SK-N-SH treated with all-trans-retinoic acid at 6 μM for 48 hours (cell line): ENCODE measurements at regions not wholly inside any gene's neighbourhood (a gene's known extent, or its start where the extent isn't known, plus 50 kb on each side); places are given as distances from the start of the nearest gene placed in this dataset.

Source experiments
- GLIS3 ChIP-seq: fragments of 250-450 bp; sonication (Bioruptor Pico); IDR thresholded peaks from 2 replicates; pipeline ENCODE4 v1.5.0; 2020; ENCODE audit warnings: mild to moderate bottlenecking, moderate library complexity
- OSR1 ChIP-seq: fragments of 250-450 bp; sonication (Bioruptor Pico); IDR thresholded peaks from 2 replicates; pipeline ENCODE4 v1.8.0; 2022; ENCODE audit warnings: moderate library complexity, mild to moderate bottlenecking, inconsistent platforms
- RARB ChIP-seq: fragments of 250-450 bp; sonication (Bioruptor Pico); IDR thresholded peaks from 2 replicates; pipeline ENCODE4 v1.8.0; 2021; ENCODE audit warnings: mild to moderate bottlenecking, moderate library complexity
- SNAI2 ChIP-seq: fragments of 250-450 bp; sonication (Bioruptor Pico); IDR thresholded peaks from 2 replicates; pipeline ENCODE4 v1.5.0; 2020; ENCODE audit warnings: mild to moderate bottlenecking, moderate library complexity
- TCF4 ChIP-seq: fragments of 250-450 bp; sonication (Bioruptor Pico); IDR thresholded peaks from 2 replicates; pipeline ENCODE4 v1.8.0; 2021; ENCODE audit warnings: mild to moderate bottlenecking, moderate library complexity, borderline replicate concordance
- TOX ChIP-seq: fragments of 250-450 bp; sonication (Bioruptor Pico); IDR thresholded peaks from 2 replicates; pipeline ENCODE4 v1.8.0; 2021; ENCODE audit warnings: mild to moderate bottlenecking, moderate library complexity, borderline replicate concordance
- ZC3H10 ChIP-seq: fragments of 250-450 bp; sonication (Bioruptor Pico); IDR thresholded peaks from 2 replicates; pipeline ENCODE4 v1.5.1; 2021; ENCODE audit warnings: mild to moderate bottlenecking, moderate library complexity
- ZFP3 ChIP-seq: fragments of 250-450 bp; sonication (Bioruptor Pico); IDR thresholded peaks from 2 replicates; pipeline ENCODE4 v1.5.0; 2020; ENCODE audit warnings: mild to moderate bottlenecking, moderate library complexity
- ZFP30 ChIP-seq: fragments of 450-650 bp; formaldehyde crosslinking; IDR thresholded peaks from 2 replicates; pipeline ENCODE4 v1.5.0; 2022; ENCODE audit warnings: mild to moderate bottlenecking, moderate library complexity
- ZNF70 ChIP-seq: fragments of 450-650 bp; formaldehyde crosslinking; IDR thresholded peaks from 2 replicates; pipeline ENCODE4 v1.5.0; 2020; ENCODE audit warnings: mild to moderate bottlenecking, moderate library complexity
- TF ChIP-seq, protein P1 (sequence below): fragments of 250-450 bp; sonication (Bioruptor Pico); IDR thresholded peaks from 2 replicates; pipeline ENCODE4 v1.8.0; 2021; ENCODE audit warnings: low read depth, mild to moderate bottlenecking, moderate library complexity, borderline replicate concordance
- TF ChIP-seq, protein P2 (sequence below): fragments of 250-450 bp; sonication (Bioruptor Pico); IDR thresholded peaks from 2 replicates; pipeline ENCODE4 v1.5.1; 2021; ENCODE audit warnings: mild to moderate bottlenecking, moderate library complexity
- TF ChIP-seq, protein P3 (sequence below): fragments of 250-450 bp; sonication (Bioruptor Pico); IDR thresholded peaks from 2 replicates; pipeline ENCODE4 v1.8.0; 2020; ENCODE audit warnings: mild to moderate bottlenecking, moderate library complexity, borderline replicate concordance

DNA sequence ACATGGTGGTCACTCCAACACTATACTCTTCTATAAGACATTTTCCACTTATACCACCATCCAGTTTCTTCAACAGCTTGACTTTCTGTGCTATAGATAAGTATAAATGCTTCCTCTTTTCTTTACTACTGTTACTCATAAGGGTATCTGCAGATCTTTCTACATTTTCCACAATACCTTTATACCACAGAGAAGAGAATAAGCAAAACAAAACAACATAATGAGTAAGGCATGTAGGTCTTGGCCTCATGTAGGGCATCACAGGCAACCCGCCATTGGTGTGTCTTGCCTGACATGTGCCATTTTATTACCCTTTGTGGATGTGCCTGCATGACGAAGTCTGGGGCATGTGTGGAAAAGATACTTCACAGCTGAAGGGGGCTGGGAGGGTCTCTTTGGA, 265.3 kb upstream of the STARD13 start:
- TF ChIP-seq, protein P1, sequence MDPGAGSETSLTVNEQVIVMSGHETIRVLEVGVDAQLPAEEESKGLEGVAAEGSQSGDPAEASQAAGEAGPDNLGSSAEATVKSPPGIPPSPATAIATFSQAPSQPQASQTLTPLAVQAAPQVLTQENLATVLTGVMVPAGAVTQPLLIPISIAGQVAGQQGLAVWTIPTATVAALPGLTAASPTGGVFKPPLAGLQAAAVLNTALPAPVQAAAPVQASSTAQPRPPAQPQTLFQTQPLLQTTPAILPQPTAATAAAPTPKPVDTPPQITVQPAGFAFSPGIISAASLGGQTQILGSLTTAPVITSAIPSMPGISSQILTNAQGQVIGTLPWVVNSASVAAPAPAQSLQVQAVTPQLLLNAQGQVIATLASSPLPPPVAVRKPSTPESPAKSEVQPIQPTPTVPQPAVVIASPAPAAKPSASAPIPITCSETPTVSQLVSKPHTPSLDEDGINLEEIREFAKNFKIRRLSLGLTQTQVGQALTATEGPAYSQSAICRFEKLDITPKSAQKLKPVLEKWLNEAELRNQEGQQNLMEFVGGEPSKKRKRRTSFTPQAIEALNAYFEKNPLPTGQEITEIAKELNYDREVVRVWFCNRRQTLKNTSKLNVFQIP: no peak
- no peak for TF ChIP-seq ZNF70 (CRISPR knock-in tag)
- TF ChIP-seq RARB (CRISPR knock-in tag): no peak
- TF ChIP-seq GLIS3 (CRISPR knock-in tag): no peak
- TF ChIP-seq SNAI2 (CRISPR knock-in tag): no peak
- TF ChIP-seq, protein P2, sequence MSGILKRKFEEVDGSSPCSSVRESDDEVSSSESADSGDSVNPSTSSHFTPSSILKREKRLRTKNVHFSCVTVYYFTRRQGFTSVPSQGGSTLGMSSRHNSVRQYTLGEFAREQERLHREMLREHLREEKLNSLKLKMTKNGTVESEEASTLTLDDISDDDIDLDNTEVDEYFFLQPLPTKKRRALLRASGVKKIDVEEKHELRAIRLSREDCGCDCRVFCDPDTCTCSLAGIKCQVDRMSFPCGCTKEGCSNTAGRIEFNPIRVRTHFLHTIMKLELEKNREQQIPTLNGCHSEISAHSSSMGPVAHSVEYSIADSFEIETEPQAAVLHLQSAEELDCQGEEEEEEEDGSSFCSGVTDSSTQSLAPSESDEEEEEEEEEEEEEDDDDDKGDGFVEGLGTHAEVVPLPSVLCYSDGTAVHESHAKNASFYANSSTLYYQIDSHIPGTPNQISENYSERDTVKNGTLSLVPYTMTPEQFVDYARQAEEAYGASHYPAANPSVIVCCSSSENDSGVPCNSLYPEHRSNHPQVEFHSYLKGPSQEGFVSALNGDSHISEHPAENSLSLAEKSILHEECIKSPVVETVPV (CRISPR knock-in tag): no peak
- no peak for TF ChIP-seq TCF4 (CRISPR knock-in tag)
- TF ChIP-seq ZC3H10 (CRISPR knock-in tag): no peak
- no peak for TF ChIP-seq ZFP30 (CRISPR knock-in tag)
- no peak for TF ChIP-seq ZFP3 (CRISPR knock-in tag)
- TF ChIP-seq OSR1 (CRISPR knock-in tag): no peak
- TF ChIP-seq, protein P3, sequence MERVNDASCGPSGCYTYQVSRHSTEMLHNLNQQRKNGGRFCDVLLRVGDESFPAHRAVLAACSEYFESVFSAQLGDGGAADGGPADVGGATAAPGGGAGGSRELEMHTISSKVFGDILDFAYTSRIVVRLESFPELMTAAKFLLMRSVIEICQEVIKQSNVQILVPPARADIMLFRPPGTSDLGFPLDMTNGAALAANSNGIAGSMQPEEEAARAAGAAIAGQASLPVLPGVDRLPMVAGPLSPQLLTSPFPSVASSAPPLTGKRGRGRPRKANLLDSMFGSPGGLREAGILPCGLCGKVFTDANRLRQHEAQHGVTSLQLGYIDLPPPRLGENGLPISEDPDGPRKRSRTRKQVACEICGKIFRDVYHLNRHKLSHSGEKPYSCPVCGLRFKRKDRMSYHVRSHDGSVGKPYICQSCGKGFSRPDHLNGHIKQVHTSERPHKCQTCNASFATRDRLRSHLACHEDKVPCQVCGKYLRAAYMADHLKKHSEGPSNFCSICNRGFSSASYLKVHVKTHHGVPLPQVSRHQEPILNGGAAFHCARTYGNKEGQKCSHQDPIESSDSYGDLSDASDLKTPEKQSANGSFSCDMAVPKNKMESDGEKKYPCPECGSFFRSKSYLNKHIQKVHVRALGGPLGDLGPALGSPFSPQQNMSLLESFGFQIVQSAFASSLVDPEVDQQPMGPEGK (CRISPR knock-in tag): no peak
- no peak for TF ChIP-seq TOX (CRISPR knock-in tag)
